ENCODE measurements at regions not wholly inside any gene's neighbourhood (a gene's known extent, or its start where the extent isn't known, plus 50 kb on each side); places are given as distances from the start of the nearest gene placed in this dataset.

DNA sequence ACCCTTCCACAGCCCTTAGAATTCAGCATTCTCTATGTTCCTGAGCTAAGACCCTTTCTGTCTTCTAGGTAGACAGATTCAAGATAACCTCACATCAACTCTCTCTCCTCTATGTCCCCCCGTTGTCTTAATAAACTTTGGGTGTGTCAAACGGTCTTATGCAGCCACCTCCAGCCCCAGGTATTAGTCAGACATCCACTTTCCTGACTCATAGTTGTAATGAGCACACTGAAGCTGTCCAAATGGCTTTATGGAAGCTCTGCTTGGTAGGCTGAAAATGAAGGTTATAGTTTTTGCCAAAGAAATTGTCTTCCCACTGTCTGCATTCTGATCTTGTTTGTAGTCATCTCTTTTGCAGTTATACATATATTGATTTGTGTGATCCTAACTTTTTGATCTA is 482.0 kb downstream of the RMST start:
- no peak for DNase-seq (ENCODE audit: low read depth, low spot score)
- Histone ChIP-seq H3K36me3 (ENCODE audit: insufficient read depth, low read length) (no peaks in the 10 kb centered on the region), H3K9me3 (ENCODE audit: low read depth, low read length) (no peaks in the 10 kb centered on the region), H3K27ac (no peak overlapping the region), H3K9ac (ENCODE audit: insufficient read length) (no peak overlapping the region), H3K4me3 (no peak overlapping the region)
- TF ChIP-seq FOXP2 (optimal IDR thresholded peaks at IDR 0.05; ENCODE audit: control extremely low read depth, extremely low read length, insufficient read depth) (no peak), POLR2AphosphoS5 (IDR thresholded peaks at IDR 0.05; ENCODE audit: borderline replicate concordance, low read depth, low read length) (no peak), EZH2 (IDR thresholded peaks at IDR 0.05) (no peak)

DNA sequence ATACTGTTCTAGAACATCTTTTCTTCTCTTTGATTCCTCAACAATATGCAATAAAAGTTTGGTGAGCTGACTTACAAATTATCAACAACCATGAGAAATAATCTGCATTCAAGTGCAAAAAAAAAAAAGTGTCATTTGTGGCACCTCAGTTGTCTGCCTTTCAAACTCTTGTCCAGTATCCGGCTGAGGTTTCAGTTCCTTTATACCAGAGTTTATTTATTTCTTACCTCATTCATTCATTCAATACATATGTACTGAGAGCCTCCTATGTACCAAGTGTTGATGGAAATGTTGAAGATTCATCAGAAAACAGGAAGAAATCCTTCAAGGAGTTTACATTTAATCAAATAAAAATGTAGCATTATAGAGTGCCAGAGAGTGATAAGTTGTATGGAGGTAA is 484.1 kb downstream of the RMST start:
- H3K27ac ChIP-seq: no peak overlapping the region
- H3K9ac ChIP-seq (ENCODE audit: insufficient read length): no peak overlapping the region
- no peak overlapping the region for H3K4me3 ChIP-seq
- H3K36me3 ChIP-seq (ENCODE audit: insufficient read depth, low read length): no peaks in the 10 kb centered on the region
- no peak for DNase-seq (ENCODE audit: low read depth, low spot score)
- TF ChIP-seq FOXP2 (optimal IDR thresholded peaks at IDR 0.05; ENCODE audit: control extremely low read depth, extremely low read length, insufficient read depth) (no peak), EZH2 (IDR thresholded peaks at IDR 0.05) (no peak), POLR2AphosphoS5 (IDR thresholded peaks at IDR 0.05; ENCODE audit: borderline replicate concordance, low read depth, low read length) (no peak)
- H3K9me3 ChIP-seq (ENCODE audit: low read depth, low read length): no peaks in the 10 kb centered on the region

- Histone ChIP-seq H3K36me3 (ENCODE audit: insufficient read depth, low read length) (no peaks in the 10 kb centered on the region), H3K4me3 (no peak overlapping the region), H3K27ac (no peak overlapping the region), H3K9me3 (ENCODE audit: low read depth, low read length) (no peaks in the 10 kb centered on the region), H3K9ac (ENCODE audit: insufficient read length) (no peak overlapping the region)
- TF ChIP-seq EZH2 (IDR thresholded peaks at IDR 0.05) (no peak), POLR2AphosphoS5 (IDR thresholded peaks at IDR 0.05; ENCODE audit: borderline replicate concordance, low read depth, low read length) (no peak), FOXP2 (optimal IDR thresholded peaks at IDR 0.05; ENCODE audit: control extremely low read depth, extremely low read length, insufficient read depth) (no peak)
- DNase-seq (ENCODE audit: low read depth, low spot score): no peak
Measured at GRCh38 chr12:97948591-97948990, 486.0 kb downstream of the RMST start.

DNA sequence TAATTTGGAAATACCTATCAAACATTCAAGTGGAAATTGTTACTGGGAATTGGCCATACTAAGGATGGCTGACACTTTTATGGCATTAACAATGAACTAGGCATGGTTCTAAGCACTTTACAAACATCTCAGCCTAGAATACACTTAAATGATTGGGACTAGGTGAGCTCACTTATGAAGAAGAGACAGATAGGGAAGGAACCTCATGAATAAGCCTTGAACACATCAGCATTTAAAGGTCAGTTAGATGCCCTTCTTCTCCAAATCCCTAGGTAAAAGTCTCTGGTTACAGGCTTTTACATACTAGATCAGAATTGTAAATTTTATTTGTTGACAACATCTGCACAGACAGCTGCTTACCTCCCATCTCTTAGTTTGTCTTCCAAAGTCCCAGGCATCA is 488.6 kb downstream of the RMST start:
- no peak overlapping the region for H3K9ac ChIP-seq (ENCODE audit: insufficient read length)
- no peak for DNase-seq (ENCODE audit: low read depth, low spot score)
- no peak for TF ChIP-seq FOXP2 (optimal IDR thresholded peaks at IDR 0.05; ENCODE audit: control extremely low read depth, extremely low read length, insufficient read depth)
- no peak for TF ChIP-seq EZH2 (IDR thresholded peaks at IDR 0.05)
- no peak for TF ChIP-seq POLR2AphosphoS5 (IDR thresholded peaks at IDR 0.05; ENCODE audit: borderline replicate concordance, low read depth, low read length)
- no peaks in the 10 kb centered on the region for H3K9me3 ChIP-seq (ENCODE audit: low read depth, low read length)
- H3K4me3 ChIP-seq: no peak overlapping the region
- H3K27ac ChIP-seq: no peak overlapping the region
- H3K36me3 ChIP-seq (ENCODE audit: insufficient read depth, low read length): no peaks in the 10 kb centered on the region

GRCh38 chr12:97951717-97952116 is 489.1 kb downstream of the RMST start:
- DNase-seq (ENCODE audit: low read depth, low spot score): no peak
- H3K36me3 ChIP-seq (ENCODE audit: insufficient read depth, low read length): no peaks in the 10 kb centered on the region
- no peak overlapping the region for H3K9ac ChIP-seq (ENCODE audit: insufficient read length)
- TF ChIP-seq POLR2AphosphoS5 (IDR thresholded peaks at IDR 0.05; ENCODE audit: borderline replicate concordance, low read depth, low read length): no peak
- no peak for TF ChIP-seq FOXP2 (optimal IDR thresholded peaks at IDR 0.05; ENCODE audit: control extremely low read depth, extremely low read length, insufficient read depth)
- no peak overlapping the region for H3K27ac ChIP-seq
- H3K4me3 ChIP-seq: no peak overlapping the region
- no peaks in the 10 kb centered on the region for H3K9me3 ChIP-seq (ENCODE audit: low read depth, low read length)

DNA sequence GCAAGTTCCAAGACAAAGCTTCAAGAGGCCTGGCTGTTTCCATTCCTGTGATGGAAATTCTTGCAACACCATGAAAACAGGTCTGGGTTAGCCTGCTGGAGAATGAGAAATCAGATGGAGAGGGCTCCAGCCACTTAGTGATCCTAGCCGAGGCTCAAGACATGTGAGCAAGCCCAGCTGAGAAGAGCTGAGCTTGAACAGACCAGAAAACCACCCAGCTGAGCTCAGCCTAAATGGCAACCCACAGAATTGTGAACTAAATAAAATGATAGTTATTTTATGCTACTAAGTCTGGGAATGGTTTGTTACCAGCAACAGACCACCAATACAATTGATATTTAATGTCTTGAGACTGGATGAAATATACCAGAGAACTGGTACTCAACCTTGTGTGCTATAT is 494.5 kb downstream of the RMST start:
- no peaks in the 10 kb centered on the region for H3K9me3 ChIP-seq (ENCODE audit: low read depth, low read length)
- no peak overlapping the region for H3K27ac ChIP-seq
- TF ChIP-seq POLR2AphosphoS5 (IDR thresholded peaks at IDR 0.05; ENCODE audit: borderline replicate concordance, low read depth, low read length): no peak
- TF ChIP-seq FOXP2 (optimal IDR thresholded peaks at IDR 0.05; ENCODE audit: control extremely low read depth, extremely low read length, insufficient read depth): no peak
- TF ChIP-seq EZH2 (IDR thresholded peaks at IDR 0.05): no peak
- no peak for DNase-seq (ENCODE audit: low read depth, low spot score)
- no peak overlapping the region for H3K4me3 ChIP-seq
- no peaks in the 10 kb centered on the region for H3K36me3 ChIP-seq (ENCODE audit: insufficient read depth, low read length)
- H3K9ac ChIP-seq (ENCODE audit: insufficient read length): no peak overlapping the region

GRCh38 chr12:97960225-97960624 is 497.6 kb downstream of the RMST start:
- Histone ChIP-seq H3K9ac (ENCODE audit: insufficient read length) (no peak overlapping the region), H3K36me3 (ENCODE audit: insufficient read depth, low read length) (no peaks in the 10 kb centered on the region), H3K27ac (no peak overlapping the region), H3K4me3 (no peak overlapping the region), H3K9me3 (ENCODE audit: low read depth, low read length) (no peaks in the 10 kb centered on the region)
- TF ChIP-seq POLR2AphosphoS5 (IDR thresholded peaks at IDR 0.05; ENCODE audit: borderline replicate concordance, low read depth, low read length) (no peak), FOXP2 (optimal IDR thresholded peaks at IDR 0.05; ENCODE audit: control extremely low read depth, extremely low read length, insufficient read depth) (no peak), EZH2 (IDR thresholded peaks at IDR 0.05) (no peak)
- DNase-seq (ENCODE audit: low read depth, low spot score): no peak

- no peaks in the 10 kb centered on the region for H3K9me3 ChIP-seq (ENCODE audit: low read depth, low read length)
- no peak overlapping the region for H3K4me3 ChIP-seq
- DNase-seq (ENCODE audit: low read depth, low spot score): no peak
- no peaks in the 10 kb centered on the region for H3K36me3 ChIP-seq (ENCODE audit: insufficient read depth, low read length)
- TF ChIP-seq FOXP2 (optimal IDR thresholded peaks at IDR 0.05; ENCODE audit: control extremely low read depth, extremely low read length, insufficient read depth) (no peak), POLR2AphosphoS5 (IDR thresholded peaks at IDR 0.05; ENCODE audit: borderline replicate concordance, low read depth, low read length) (no peak), EZH2 (IDR thresholded peaks at IDR 0.05) (no peak)
- no peak overlapping the region for H3K27ac ChIP-seq
- no peak overlapping the region for H3K9ac ChIP-seq (ENCODE audit: insufficient read length)
Measured at GRCh38 chr12:97960741-97961608, 498.4 kb downstream of the RMST start.

Data from SK-N-MC (cell line).